HG02885 (cell line): ENCODE measurements at regions not wholly inside any gene's neighbourhood (a gene's known extent, or its start where the extent isn't known, plus 50 kb on each side); places are given as distances from the start of the nearest gene placed in this dataset.

Experiments
- ATAC-seq: cut with Tn5 transposase; IDR thresholded peaks from one replicate; pipeline ENCODE4 v1.9.1; 2021; ENCODE audit warnings: mild to moderate bottlenecking; ENCODE audit not compliant: unreplicated experiment, poor library complexity

DNA sequence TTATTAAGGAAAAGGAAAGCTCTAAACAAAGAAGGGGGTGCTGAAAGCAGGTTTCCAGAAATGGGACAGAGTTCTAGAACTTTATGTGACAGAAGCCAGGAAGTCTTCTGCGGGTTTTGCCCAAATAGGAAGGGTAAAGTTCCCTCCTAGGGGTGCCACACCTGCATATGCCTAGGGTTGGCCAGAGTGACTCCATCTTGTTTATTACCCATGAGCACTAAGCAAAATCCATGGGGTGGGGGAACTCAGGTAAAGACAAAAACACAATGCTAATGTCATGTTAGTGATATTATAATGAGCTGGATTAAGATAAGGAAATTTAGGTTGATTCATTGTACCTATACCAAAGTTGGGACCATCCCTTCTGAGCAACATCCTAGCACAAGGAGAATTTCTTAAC lies 1132.7 kb downstream of the KCNT2 start:
- no peak for ATAC-seq

DNA sequence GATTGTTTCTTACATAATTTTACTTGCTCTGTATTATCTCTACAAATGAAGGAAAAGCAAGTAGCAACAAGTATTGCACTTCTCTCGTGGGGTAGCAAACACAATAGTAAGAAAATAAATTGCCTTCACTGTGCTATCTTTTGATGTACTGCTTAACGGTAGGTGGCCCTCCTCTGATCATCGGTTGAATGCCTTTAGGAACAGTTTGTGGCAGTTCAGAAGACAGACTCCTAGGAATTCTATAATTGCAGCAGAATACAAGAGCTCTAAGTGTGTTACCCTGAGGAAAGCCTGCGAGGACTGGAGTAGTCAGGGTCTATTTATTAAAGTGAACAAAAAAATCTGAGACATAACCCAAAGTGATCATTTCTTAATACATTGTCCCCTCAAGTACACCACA lies 1135.9 kb downstream of the KCNT2 start:
- ATAC-seq, result no peak

DNA sequence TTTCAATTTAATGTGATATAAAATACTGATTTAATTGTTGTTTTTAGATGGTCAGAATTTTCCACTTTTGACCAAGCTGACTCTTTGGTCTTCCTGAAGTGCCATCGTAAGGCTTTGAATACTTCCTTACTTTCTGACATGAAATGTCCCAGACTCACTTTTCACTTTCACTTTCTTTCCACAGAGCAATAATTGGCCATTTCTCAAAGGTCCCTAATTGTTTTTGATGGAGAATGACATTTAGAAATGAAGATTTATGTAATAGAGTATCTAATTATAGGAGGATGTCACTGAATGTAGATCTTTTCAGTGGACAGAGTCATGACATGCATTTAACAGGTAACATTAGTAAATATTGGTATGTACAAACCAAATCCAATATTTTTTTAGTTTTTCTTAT lies 1141.6 kb downstream of the KCNT2 start:
- no peak for ATAC-seq

DNA sequence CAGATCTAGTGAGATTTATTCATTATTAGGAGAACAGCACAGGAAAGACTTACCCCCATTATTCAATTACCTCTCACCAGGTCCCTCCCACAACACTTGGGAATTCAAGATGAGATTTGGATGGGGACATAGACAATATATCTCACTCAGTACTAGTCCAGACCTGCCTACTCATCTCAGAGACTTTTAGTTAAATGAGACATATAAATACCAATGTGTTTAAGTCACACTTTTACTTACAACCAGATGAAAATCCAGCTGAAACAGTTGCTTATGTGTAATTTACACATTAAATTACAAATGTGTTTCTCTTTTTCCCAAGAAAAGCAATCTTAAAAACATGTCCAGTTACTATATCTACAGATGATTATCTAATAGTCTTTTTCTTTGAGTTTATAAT lies 1145.6 kb downstream of the KCNT2 start:
- no peak for ATAC-seq

DNA sequence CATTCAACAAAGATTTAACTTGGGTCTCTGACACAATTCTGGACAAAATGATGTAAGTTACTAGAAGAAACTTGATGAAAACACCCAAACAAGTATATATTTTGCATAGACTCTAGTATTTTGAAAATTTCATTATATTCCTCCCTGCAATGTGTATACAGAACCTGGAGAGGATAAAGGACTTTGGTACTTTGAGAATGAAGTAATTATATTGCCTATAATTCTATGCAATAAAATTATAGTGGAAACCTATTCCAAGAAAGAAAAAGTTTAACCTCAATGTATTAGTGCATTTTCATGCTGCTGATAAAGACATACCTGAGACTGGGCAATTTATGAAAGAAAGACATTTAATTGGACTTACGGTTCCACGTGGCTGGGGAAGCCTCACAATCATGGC lies 1146.1 kb downstream of the KCNT2 start:
- no peak for ATAC-seq

DNA sequence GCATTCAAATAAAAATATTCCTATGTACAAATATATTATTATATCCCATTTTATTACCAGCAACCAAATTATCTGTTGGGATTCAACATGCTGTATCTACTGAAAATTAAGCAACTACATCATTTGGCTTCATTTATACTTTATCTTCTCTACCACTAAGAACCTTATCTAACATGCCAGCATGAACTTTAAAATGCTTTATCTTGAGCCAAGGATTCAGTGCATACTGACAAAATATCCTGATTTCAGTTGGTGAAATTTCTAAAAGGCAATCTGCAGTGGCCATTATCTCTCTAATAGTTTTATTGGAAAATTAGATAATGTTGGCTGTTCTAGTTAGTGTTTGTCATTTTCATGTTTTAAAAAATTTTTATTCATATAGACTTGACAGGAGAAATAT lies 1149.9 kb downstream of the KCNT2 start:
- no peak for ATAC-seq

DNA sequence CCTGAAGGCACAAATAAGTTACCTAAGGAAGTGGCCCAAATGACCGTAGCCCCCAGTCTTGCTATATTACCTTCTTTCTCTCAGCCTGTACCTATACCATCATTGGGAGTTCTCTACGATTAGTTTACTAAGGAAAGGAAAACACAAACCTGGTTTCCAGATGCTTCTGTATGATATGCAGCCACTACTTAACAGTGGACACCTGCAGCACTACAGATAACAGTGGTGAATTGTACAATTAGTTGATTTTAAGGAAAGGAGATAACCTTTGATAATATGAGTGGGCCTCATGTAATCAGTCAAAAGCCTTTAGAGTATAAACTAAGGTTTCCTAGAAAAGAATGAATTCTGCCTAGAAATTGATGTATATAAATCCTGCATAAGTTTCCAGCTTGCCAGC lies 1157.4 kb downstream of the KCNT2 start:
- ATAC-seq, result no peak

DNA sequence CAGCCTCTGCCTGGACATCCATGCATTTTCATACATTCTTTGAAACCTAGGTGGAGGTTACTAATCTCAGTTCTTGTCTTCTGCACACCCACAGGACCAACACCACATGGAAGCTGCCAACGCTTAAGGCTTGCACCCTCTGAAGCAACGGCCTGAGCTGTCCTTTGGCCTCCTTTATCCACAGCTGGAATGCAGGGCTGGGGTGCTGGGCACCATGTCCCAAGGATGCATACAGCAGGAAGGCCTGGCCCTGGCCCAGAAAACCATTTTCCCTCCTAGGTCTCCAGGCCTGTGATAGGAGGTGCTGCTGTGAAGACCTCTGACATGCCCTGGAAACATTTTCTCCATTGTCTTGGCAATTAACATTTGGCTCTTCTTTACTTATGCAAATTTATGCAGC lies 1168.6 kb downstream of the KCNT2 start:
- no peak for ATAC-seq

DNA sequence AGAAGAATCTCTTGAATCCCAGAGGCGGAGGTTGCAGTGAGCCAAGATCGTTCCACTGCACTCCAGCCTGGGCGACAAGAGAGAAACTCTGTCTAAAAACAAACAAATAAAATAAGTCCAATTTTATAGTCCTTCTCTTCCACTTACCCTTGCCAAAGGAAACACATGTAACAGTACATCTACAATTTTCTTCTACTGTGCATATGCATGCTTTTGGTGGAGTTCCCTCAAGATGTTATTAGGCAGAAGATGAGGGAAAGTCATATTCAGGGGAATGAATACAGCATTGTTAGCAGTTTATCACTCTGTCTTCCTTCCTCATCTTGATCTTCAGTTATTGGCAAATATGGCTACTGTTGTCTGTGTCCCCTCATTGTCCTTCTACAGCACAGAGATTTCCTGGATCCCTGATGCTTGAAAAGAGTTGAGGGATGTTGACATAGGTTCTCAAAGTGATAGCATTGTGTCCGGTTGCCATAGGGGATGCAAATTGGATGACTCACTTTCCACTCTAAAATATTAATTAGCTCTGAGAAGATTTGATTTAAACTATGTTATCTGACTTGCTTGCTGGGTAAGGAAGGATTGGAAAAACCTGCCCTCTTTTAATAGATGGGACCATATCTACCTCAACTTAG lies 1173.6 kb downstream of the KCNT2 start:
- no peak for ATAC-seq

DNA sequence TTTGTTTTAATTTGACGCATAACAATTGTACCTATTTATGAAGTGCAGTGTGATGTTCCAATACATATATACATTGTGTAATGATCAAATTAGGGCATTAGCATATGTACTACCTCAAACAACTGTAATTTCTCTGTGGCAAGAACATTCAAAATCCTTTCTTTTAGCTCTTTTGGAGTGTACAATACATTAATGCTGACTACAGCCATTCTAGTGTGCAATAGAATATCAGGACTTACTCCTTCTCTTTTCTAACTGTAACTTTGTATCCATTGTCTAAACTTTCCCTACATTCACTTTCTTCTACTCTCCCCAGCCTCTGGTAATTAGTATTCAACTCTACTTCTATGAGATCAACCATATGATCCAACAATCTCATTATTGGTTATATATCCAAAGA lies 1177.4 kb downstream of the KCNT2 start:
- ATAC-seq, result no peak

DNA sequence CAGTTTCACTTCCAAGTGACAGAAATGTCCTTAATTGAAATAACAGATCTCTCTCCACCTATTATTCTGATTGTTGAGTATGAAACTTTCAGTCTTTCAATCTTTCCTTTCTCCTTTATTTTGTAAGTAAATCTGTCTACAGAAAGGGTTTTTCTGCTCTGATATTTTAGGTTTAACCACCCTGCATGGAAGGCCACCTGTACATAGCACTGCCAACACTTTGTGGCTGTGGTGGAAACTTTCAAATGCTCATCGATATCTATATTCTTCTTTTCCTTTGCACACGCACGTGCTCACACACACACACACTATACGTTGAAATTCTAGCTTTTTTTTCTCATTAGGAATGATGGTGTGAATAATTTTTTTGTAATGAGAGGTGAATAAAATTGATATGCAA lies 1179.3 kb downstream of the KCNT2 start:
- no peak for ATAC-seq

DNA sequence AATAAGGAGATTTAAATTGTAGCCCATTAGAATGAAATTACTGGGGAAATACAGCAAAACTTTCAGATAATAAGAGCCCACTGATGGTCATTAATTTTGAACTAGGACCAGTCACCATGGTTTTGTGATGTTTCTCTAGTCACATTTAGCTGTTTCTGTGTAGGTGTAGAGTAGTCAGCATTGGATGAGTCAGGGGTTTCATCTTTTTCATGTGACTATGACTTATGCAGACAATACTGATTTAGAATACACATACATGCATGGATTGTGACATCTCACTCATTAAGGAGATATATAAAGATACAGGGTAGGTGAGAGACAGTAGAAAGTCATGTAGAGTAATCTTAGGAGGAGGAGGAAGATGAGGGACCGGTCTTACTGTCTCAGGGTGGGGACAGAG lies 1192.7 kb downstream of the KCNT2 start:
- ATAC-seq, result no peak

DNA sequence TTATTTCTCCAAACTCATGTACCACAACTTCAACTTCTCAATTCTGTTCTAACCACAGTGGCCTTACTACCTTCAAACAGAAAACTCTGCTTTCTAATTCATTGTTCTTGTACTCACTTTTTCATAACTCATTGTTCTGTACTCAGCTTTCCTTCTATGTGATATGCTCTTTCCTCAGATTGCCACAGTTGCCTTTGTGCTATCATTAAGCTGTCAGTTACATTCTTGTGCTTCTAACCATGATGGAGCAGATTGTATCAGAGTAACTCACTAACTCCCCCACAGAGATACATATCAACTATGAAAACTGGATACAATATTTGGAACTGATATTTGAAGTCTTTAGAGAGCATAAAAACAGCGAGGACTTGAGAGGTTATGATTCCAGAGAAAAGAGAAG lies 1213.7 kb downstream of the KCNT2 start:
- no peak for ATAC-seq

DNA sequence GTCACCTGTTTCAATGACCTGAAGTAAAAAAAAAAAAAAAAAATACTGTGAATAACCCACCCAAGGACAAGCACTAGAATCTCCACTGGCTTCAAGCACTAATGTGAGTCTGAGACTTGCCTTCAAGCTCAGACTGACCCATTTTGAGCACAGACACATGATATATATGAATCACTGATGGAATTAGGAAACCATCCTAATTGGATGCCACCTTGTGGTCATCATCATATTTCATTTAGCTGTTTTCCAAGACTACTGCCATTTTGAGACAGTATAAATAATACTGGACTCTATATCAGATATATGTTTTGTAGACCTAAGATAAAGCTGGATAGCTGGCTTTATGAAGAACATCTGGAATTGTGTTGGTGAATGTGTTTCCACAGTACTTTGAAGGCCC lies 1232.0 kb downstream of the KCNT2 start:
- ATAC-seq, result no peak

DNA sequence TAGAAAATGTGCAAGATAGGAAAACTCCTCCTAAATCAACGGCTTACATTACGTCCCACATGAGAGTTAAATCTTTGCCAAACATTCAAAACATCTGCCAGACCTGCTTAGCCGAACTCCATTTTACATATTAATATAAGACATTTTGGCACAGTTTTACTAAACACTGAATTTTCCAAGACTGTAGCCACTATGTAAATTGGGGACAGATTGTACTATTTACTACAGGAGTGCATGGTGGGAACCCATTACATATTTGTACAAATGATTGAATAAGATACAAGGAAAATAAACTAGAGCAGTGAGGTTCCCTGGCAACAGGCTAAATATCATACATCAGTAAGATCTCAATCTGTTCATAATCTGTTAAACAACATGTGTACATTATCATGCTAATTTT lies 1234.4 kb downstream of the KCNT2 start:
- no peak for ATAC-seq

DNA sequence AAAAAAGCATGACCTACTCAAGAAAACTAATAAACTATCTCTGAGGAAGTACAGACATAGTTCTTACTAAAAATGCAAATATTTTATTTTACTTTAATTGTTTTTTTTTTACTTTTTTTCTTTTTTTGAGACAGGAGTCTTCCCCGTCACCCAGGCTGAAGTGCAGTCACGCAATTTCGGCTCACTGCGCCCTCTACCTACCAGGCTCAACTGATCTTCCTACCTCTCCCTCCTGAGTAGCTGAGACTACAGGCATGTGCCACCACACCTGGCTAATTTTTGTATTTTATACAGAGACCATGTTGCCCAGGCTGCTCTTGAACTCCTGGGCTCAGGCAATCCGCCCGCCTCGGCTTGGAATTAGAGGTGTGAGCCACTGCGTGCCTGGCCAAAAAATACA lies 1263.1 kb downstream of the KCNT2 start:
- no peak for ATAC-seq

DNA sequence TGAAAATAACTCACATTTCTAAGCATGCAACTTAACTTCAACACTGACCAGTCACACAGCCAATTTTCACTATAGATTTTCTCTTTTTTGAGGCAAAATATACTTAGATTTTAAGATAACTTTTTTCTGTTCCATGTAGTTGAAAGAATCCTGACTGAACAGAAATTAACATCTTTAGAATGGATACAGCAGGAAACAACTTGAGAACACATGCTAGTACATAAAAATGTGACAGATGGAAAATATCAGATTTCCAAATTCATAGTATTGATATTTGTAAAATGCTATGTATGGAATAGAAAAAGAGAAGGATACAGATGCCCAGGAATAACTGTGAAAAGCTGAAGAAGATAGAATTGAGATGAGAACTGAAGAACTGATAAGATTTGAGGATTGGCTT lies 1270.6 kb downstream of the KCNT2 start:
- ATAC-seq, result no peak

DNA sequence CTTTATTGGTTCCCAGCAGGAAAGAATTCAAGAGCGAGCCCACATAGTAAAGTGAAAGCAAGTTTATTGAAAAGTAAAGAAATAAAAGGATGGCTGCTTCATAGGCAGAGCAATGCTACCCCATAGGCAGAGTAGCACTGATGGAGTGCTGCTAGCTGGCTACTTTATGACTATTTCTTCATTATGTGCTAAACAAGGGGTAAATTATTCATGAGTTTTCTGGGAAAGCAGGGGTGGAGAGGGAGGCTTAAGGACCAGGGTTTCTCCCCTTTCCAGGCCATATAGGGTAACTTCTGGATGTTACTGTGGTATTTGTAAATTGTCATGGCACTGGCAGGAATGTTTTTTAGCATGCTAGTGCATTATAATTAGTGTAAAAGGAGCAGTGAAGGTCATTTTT lies 1271.4 kb downstream of the KCNT2 start:
- no peak for ATAC-seq

DNA sequence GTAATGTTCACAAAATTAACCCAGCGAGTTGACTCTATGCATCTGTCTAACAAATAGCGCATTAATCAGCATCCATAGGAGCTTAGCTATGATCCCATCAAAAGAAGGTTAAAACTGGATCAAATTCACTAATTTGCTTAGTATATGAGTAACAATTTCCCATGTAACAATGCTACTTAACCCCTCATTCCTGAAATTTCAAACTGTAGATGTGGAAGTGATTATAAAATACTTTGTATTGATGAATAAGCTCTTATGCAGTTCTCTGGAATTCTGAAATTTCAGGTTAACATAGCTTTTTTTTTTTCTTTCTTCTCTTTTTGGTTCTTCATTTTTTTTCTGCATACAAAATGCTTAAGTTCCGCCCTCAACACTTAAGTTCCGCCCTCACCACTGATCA lies 1272.7 kb downstream of the KCNT2 start:
- no peak for ATAC-seq

DNA sequence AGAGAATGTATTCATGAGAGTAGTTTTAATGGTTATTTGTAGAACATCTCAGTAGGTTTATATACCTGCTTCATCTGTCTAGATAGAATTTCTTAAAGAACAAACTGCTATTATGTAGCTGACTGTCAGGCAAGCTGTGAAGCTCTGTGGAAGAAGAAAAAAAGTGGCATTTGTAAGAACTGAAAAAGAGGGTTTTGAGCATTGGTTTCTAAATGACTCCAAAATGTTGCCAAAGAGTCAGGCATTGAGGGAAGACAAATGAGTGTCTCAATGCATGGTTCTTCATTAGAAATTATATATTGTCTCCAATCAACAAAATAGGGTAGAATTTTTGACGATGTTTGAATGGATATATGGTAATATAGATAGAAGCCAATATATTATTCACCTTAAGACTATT lies 1276.1 kb downstream of the KCNT2 start:
- no peak for ATAC-seq

DNA sequence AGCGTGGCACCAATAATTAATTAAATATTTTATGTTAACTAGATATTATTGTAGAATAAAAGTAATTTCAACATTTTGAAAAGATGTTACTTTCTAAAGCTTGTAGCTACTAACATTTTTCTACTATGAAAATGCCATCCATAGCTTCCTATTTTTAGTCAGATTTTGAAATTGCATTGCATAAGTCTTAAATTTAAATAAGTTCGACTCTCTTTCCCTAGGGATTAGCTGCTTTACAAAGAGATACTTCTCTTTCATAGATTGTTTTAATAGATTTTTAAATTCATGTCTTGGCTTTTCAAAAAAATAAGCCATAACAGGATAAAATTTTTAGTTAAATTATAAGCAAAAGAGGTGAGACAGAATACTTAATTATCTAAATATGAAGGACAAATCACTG lies 1279.6 kb downstream of the KCNT2 start:
- ATAC-seq, result no peak

DNA sequence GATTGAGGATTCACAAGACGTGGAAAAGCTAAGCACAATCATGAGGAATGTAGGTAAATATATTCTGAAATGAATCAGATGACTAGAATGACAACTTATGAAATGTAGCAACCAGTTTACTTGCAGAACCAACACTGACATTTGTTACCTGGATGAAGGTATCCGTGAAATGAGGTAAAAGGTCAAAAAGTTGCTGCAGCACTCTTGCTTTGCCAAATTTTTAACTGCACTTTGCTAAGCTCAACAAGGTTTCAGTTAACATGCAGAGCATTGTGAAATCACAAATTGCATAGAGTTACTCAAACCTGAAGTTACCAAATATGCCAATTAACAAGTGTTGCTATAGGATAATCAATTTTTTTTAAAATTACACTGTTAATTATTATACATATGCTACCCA lies 1280.1 kb downstream of the KCNT2 start:
- ATAC-seq, result no peak

DNA sequence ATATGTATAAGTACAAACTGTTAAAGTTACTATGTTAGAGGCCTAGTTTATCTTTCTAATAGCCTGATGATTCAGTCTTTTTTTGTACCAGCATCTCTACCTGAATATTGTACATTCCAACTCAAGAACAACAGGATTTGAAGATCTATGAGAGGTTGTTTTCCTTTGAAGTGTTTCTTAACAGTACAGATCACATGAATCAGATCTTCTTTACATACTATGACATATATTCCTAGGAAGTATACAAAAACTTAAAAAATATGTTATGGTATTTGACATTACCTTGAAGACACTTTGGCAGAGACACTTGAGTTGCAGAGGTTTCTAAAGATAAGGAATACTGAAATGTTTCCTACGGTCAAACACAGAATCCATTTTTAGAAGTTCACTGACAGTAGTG lies 1280.9 kb downstream of the KCNT2 start:
- no peak for ATAC-seq
